ENCODE measurements at regions not wholly inside any gene's neighbourhood (a gene's known extent, or its start where the extent isn't known, plus 50 kb on each side); places are given as distances from the start of the nearest gene placed in this dataset.

DNA sequence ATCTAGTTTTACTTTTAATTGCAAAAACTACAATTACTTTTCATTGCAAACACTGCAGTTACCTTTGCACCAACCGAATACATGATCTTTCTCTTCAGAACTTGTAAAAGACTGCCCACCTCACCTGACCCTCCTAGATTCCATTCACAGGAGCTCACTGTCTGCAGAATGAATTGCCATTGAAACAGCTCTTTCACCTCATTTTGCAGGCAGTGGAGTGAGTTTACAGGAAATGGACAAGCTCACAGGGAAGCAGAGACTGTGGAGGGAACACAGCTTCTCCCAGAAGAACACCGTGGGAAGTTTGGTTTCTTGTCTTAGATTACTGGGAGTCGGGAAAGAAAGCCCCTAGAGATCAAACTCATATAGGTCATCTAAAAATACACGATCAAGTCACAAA is 439.7 kb upstream of the RBFOX1 start (continued):
- TF ChIP-seq, protein P1, sequence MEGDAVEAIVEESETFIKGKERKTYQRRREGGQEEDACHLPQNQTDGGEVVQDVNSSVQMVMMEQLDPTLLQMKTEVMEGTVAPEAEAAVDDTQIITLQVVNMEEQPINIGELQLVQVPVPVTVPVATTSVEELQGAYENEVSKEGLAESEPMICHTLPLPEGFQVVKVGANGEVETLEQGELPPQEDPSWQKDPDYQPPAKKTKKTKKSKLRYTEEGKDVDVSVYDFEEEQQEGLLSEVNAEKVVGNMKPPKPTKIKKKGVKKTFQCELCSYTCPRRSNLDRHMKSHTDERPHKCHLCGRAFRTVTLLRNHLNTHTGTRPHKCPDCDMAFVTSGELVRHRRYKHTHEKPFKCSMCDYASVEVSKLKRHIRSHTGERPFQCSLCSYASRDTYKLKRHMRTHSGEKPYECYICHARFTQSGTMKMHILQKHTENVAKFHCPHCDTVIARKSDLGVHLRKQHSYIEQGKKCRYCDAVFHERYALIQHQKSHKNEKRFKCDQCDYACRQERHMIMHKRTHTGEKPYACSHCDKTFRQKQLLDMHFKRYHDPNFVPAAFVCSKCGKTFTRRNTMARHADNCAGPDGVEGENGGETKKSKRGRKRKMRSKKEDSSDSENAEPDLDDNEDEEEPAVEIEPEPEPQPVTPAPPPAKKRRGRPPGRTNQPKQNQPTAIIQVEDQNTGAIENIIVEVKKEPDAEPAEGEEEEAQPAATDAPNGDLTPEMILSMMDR (conservative IDR thresholded peaks at IDR 0.05; ENCODE audit: low read depth in 2 of 2): no peak

- no peak overlapping the region for H3K27ac Mint-ChIP-seq
- H3K27ac ChIP-seq (ENCODE audit: low read depth): no peak overlapping the region
- H4K20me1 ChIP-seq (replicated peaks; ENCODE audit: insufficient read depth): no peaks in the 10 kb centered on the region
- H3K4me3 ChIP-seq: no peak overlapping the region
- H3K36me3 Mint-ChIP-seq (ENCODE audit: low read depth): peaks cover 2% of the 10 kb centered on the region; the same call in 1 of the 3 replicates
- no peak overlapping the region for H2AFZ ChIP-seq
- no peak overlapping the region for H3K4me2 ChIP-seq
- H3K36me3 ChIP-seq (ENCODE audit: insufficient read depth): 0 out of 2 replicates have a peak, but pooled peaks cover 3% of the 10 kb centered on the region
- no peaks in the 10 kb centered on the region; the same call in 2 of the 3 replicates for H3K4me1 Mint-ChIP-seq
- peaks cover 79% of the 10 kb centered on the region for H3K9me3 Mint-ChIP-seq
- H3K27me3 ChIP-seq (ENCODE audit: insufficient read depth): no peaks in the 10 kb centered on the region
- no peak for ATAC-seq
- DNase-seq (ENCODE audit: low spot score): no peak
- no peaks in the 10 kb centered on the region for H3K27me3 Mint-ChIP-seq (ENCODE audit: insufficient read depth, low read depth, poor library complexity)
- no peaks in the 10 kb centered on the region for H3K9me2 ChIP-seq (ENCODE audit: insufficient read depth)
- no peak overlapping the region for H3K4me3 Mint-ChIP-seq
- H3K79me2 ChIP-seq (replicated peaks; ENCODE audit: insufficient read depth): no peaks in the 10 kb centered on the region
- H3F3A ChIP-seq (replicated peaks; ENCODE audit: low read depth): no peaks in the 10 kb centered on the region
- H3K4me1 ChIP-seq (ENCODE audit: insufficient read depth): no peaks in the 10 kb centered on the region
- TF ChIP-seq, protein P1 (conservative IDR thresholded peaks at IDR 0.05; ENCODE audit: low read depth in 2 of 2): no peak
- TF ChIP-seq STAT1 (IDR thresholded peaks at IDR 0.05; ENCODE audit: unreplicated experiment) (no peak), JUNB (IDR thresholded peaks at IDR 0.05; ENCODE audit: unreplicated experiment) (no peak), POLR2AphosphoS5 (IDR thresholded peaks at IDR 0.05; ENCODE audit: low read depth) (no peak), EZH2phosphoT487 (IDR thresholded peaks at IDR 0.05; ENCODE audit: unreplicated experiment) (no peak), ZNF114 (CRISPR knock-in tag; IDR thresholded peaks at IDR 0.05) (no peak), ZNF331 (CRISPR knock-in tag; IDR thresholded peaks at IDR 0.05; ENCODE audit: low read depth) (no peak), ZNF462 (CRISPR knock-in tag; IDR thresholded peaks at IDR 0.05) (no peak), NANOG (IDR thresholded peaks at IDR 0.05; ENCODE audit: borderline replicate concordance) (no peak), ETS1 (IDR thresholded peaks at IDR 0.05) (no peak), CREB1 (CRISPR knock-in tag; IDR thresholded peaks at IDR 0.05; ENCODE audit: low read depth) (no peak), EZH2 (IDR thresholded peaks at IDR 0.05; ENCODE audit: low read depth, unreplicated experiment) (no peak)
These were observed 441.1 kb upstream of the RBFOX1 start for GRCh38 chr16:6891496-6891895.
